IMR-90 (cell line): ENCODE measurements at regions not wholly inside any gene's neighbourhood (a gene's known extent, or its start where the extent isn't known, plus 50 kb on each side); places are given as distances from the start of the nearest gene placed in this dataset.

ENCODE experiments used
- ATAC-seq: fragments of 200-7000 bp; cut with Tn5 transposase; 2 replicates; pipeline ENCODE4 v1.9.1; 2020; ENCODE audit warnings: low read depth, mild to moderate bottlenecking, moderate library complexity
- BruUV-seq: library from RNA; stranded (reverse); fragments of 400-500 nt; replicated peaks from 2 replicates; lab custom pipeline; 2021; lab: Mats Ljungman, UMichigan
- CTCF ChIA-PET: fragments of 300-600 bp; formaldehyde crosslinking; extraction: SDS; loops from one replicate; lab custom pipeline; 2021; ENCODE audit warnings: antibody characterized with exemption; lab: Yijun Ruan, JAX
- POLR2A ChIA-PET: fragments of 300-600 bp; sonication (Branson Sonifier 250); formaldehyde crosslinking; loops from one replicate; lab custom pipeline; 2022; ENCODE audit warnings: antibody characterized with exemption; ENCODE audit not compliant: unreplicated experiment; lab: Charles Lee
- DNase-seq: peaks from one replicate; pipeline ENCODE4 v3.0.0; 2013
- H2AFZ ChIP-seq: replicated peaks from 2 replicates; pipeline ENCODE3; 2013; ENCODE audit warnings: low read length, mild to moderate bottlenecking; ENCODE audit not compliant: poor library complexity
- H2AK5ac ChIP-seq: 2 replicates; pipeline ENCODE4 v1.6.1; 2013; ENCODE audit warnings: low read depth, low read length, inconsistent platforms
- H2AK9ac ChIP-seq: replicated peaks from 2 replicates; pipeline ENCODE3; 2013; ENCODE audit warnings: mild to moderate bottlenecking, low read depth, low read length, moderate library complexity; ENCODE audit not compliant: poor library complexity
- H2BK120ac ChIP-seq: 2 replicates; pipeline ENCODE4 v1.6.1; 2013; ENCODE audit warnings: low read depth, low read length, inconsistent platforms
- H2BK15ac ChIP-seq: 3 replicates; pipeline ENCODE4 v1.6.1; 2013; ENCODE audit warnings: low read depth, low read length, inconsistent platforms
- H2BK20ac ChIP-seq: 2 replicates; pipeline ENCODE4 v1.6.1; 2013; ENCODE audit warnings: low read depth, mild to moderate bottlenecking, inconsistent platforms, low read length, moderate library complexity
- H2BK5ac ChIP-seq: 2 replicates; pipeline ENCODE4 v1.6.1; 2013; ENCODE audit warnings: mild to moderate bottlenecking, low read depth, low read length, inconsistent platforms; ENCODE audit not compliant: poor library complexity, severe bottlenecking
- H3K14ac ChIP-seq: replicated peaks from 2 replicates; pipeline ENCODE4 v1.6.1; 2013; ENCODE audit warnings: low read depth, low read length, inconsistent platforms
- H3K18ac ChIP-seq: 2 replicates; pipeline ENCODE4 v1.6.1; 2013; ENCODE audit warnings: low read depth, low read length, control low read depth
- H3K23ac ChIP-seq: 2 replicates; pipeline ENCODE4 v1.6.1; 2013; ENCODE audit warnings: low read depth, low read length, inconsistent platforms
- H3K27ac ChIP-seq: 2 replicates; pipeline ENCODE4 v1.5.1; 2013; ENCODE audit warnings: mild to moderate bottlenecking, control low read depth, low read length; ENCODE audit not compliant: insufficient read depth
- H3K27me3 ChIP-seq: 2 replicates; pipeline ENCODE4 v1.6.1; 2013; ENCODE audit warnings: low read length; ENCODE audit not compliant: control insufficient read depth, insufficient read depth
- H3K36me3 ChIP-seq: 2 replicates; pipeline ENCODE4 v1.6.1; 2013; ENCODE audit warnings: low read length, mixed read lengths; ENCODE audit not compliant: control insufficient read depth, insufficient read depth
- H3K4ac ChIP-seq: 2 replicates; pipeline ENCODE4 v1.6.1; 2013; ENCODE audit warnings: low read depth, low read length, inconsistent platforms
- H3K4me1 ChIP-seq: 2 replicates; pipeline ENCODE4 v1.6.1; 2013; ENCODE audit warnings: low read length, mixed read lengths; ENCODE audit not compliant: control insufficient read depth, insufficient read depth
- H3K4me2 ChIP-seq: 2 replicates; pipeline ENCODE4 v1.6.1; 2013; ENCODE audit warnings: low read depth, mild to moderate bottlenecking, control low read depth, low read length, moderate library complexity
- H3K4me3 ChIP-seq: 2 replicates; pipeline ENCODE4 v1.5.1; 2013; ENCODE audit warnings: low read depth, mild to moderate bottlenecking, control low read depth, low read length, moderate library complexity; ENCODE audit not compliant: insufficient read depth
- H3K56ac ChIP-seq: 2 replicates; pipeline ENCODE4 v1.6.1; 2013; ENCODE audit warnings: low read length, inconsistent platforms; ENCODE audit not compliant: insufficient read depth; ENCODE audit errors: extremely low read depth
- H3K79me1 ChIP-seq, 2 experiments: 2 replicates each; pipeline ENCODE4 v1.6.1; 2013; ENCODE audit warnings: low read length in 2 of 2, inconsistent platforms in 1 of 2, low read depth in 1 of 2
- H3K9ac ChIP-seq: 2 replicates; pipeline ENCODE4 v1.6.1; 2013; ENCODE audit warnings: low read depth, low read length, control low read depth
- H3K9me1 ChIP-seq: 2 replicates; pipeline ENCODE4 v1.6.1; 2013; ENCODE audit warnings: low read length, inconsistent platforms; ENCODE audit not compliant: insufficient read depth
- H3K9me3 ChIP-seq: 2 replicates; pipeline ENCODE4 v1.6.1; 2013; ENCODE audit warnings: low read length; ENCODE audit not compliant: control insufficient read depth, insufficient read depth
- H4K20me1 ChIP-seq: 2 replicates; pipeline ENCODE4 v1.6.1; 2013; ENCODE audit warnings: low read length, inconsistent platforms; ENCODE audit not compliant: insufficient read depth
- H4K5ac ChIP-seq: 2 replicates; pipeline ENCODE4 v1.6.1; 2013; ENCODE audit warnings: mild to moderate bottlenecking, low read depth, low read length, control low read depth
- H4K8ac ChIP-seq, 2 experiments: 2 replicates each; pipeline ENCODE4 v1.6.1; 2013; ENCODE audit warnings: low read depth in 2 of 2, low read length in 2 of 2, control low read depth in 1 of 2, inconsistent platforms in 1 of 2
- H4K91ac ChIP-seq: 2 replicates; pipeline ENCODE4 v1.6.1; 2013; ENCODE audit warnings: low read depth, low read length, inconsistent platforms; ENCODE audit not compliant: insufficient read depth
- CEBPB ChIP-seq: IDR thresholded peaks from 2 replicates; pipeline ENCODE4 v1.6.1; 2012; ENCODE audit warnings: low read depth, low read length, improper control_type of control experiment
- CHD1 ChIP-seq: IDR thresholded peaks from 2 replicates; pipeline ENCODE4 v1.6.1; 2012; ENCODE audit warnings: low read depth, low read length, improper control_type of control experiment
- CTCF ChIP-seq: conservative IDR thresholded peaks from 2 replicates; pipeline ENCODE4 v1.5.1; 2012; ENCODE audit warnings: mild to moderate bottlenecking, low read depth, low read length, improper control_type of control experiment
- ELK1 ChIP-seq: fragments of 150-350 bp; IDR thresholded peaks from 2 replicates; pipeline ENCODE4 v1.6.1; 2016; ENCODE audit warnings: low read depth, mild to moderate bottlenecking, low read length, moderate library complexity, borderline replicate concordance
- FOS ChIP-seq: fragments of 150-350 bp; IDR thresholded peaks from 2 replicates; pipeline ENCODE4 v1.6.1; 2016; ENCODE audit warnings: low read depth, low read length
- MAZ ChIP-seq: IDR thresholded peaks from 2 replicates; pipeline ENCODE4 v1.6.1; 2012; ENCODE audit warnings: low read depth, mild to moderate bottlenecking, low read length, improper control_type of control experiment, moderate library complexity, borderline replicate concordance
- MXI1 ChIP-seq: IDR thresholded peaks from 2 replicates; pipeline ENCODE4 v1.6.1; 2012; ENCODE audit warnings: low read depth, mild to moderate bottlenecking, low read length, moderate library complexity, borderline replicate concordance
- NFE2L2 ChIP-seq: fragments of 150-350 bp; IDR thresholded peaks from 2 replicates; pipeline ENCODE4 v1.6.1; 2016; ENCODE audit warnings: low read depth, mild to moderate bottlenecking, low read length
- POLR2A ChIP-seq: IDR thresholded peaks from 2 replicates; pipeline ENCODE4 v1.6.1; 2012; ENCODE audit warnings: mild to moderate bottlenecking, low read depth, low read length
- RAD21 ChIP-seq: IDR thresholded peaks from 2 replicates; pipeline ENCODE4 v1.6.1; 2012; ENCODE audit warnings: low read length, improper control_type of control experiment
- RCOR1 ChIP-seq: IDR thresholded peaks from 2 replicates; pipeline ENCODE4 v1.6.1; 2012; ENCODE audit warnings: mild to moderate bottlenecking, low read length, improper control_type of control experiment; ENCODE audit not compliant: insufficient replicate concordance
- RFX5 ChIP-seq: IDR thresholded peaks from 2 replicates; pipeline ENCODE4 v1.8.0; 2012; ENCODE audit warnings: low read depth, mild to moderate bottlenecking, low read length, moderate library complexity
- SMC3 ChIP-seq: fragments of 150-350 bp; IDR thresholded peaks from 2 replicates; pipeline ENCODE4 v1.6.1; 2016; ENCODE audit warnings: low read depth, mild to moderate bottlenecking, antibody characterized with exemption, low read length, moderate library complexity
- USF2 ChIP-seq: fragments of 150-350 bp; IDR thresholded peaks from 2 replicates; pipeline ENCODE4 v1.6.1; 2017; ENCODE audit warnings: mild to moderate bottlenecking, antibody characterized with exemption, low read length, low read depth
- dilution Hi-C: fragments of 300-500 bp; cut with HindIII; formaldehyde crosslinking; loops from one replicate; pipeline ENCODE4 v1.14.3; 2018; ENCODE audit warnings: low sequenced_read_pairs; ENCODE audit not compliant: unreplicated experiment
- in situ Hi-C: fragments of 300-500 bp; cut with MboI; formaldehyde crosslinking; loops from 3 replicates; pipeline ENCODE4 v1.14.3; 2019; ENCODE audit warnings: low sequenced_read_pairs, inconsistent platforms, mixed read lengths
- intact Hi-C: fragments of 100-400 bp; cut with micrococcal nuclease; formaldehyde crosslinking; loops from 2 replicates; pipeline ENCODE4 v1.10.0; 2022

GRCh38 chr4:157667836-157668235 is 447.3 kb downstream of the GRIA2 start:
- Histone ChIP-seq H3K4ac (no peak overlapping the region), H2BK15ac (no peak overlapping the region), H3K4me2 (no peak overlapping the region), H3K36me3 (no peaks in the 10 kb centered on the region), H4K5ac (no peak overlapping the region), H3K4me1 (no peaks in the 10 kb centered on the region), H3K9me1 (no peaks in the 10 kb centered on the region), H4K20me1 (no peaks in the 10 kb centered on the region), H2BK120ac (no peak overlapping the region), H3K4me3 (no peak overlapping the region), H3K27ac (no peak overlapping the region), H3K79me1 (no peaks in the 10 kb centered on the region), H3K27me3 (no peaks in the 10 kb centered on the region), H3K56ac (no peak overlapping the region), H3K9me3 (no peaks in the 10 kb centered on the region), H3K14ac (no peak overlapping the region), H3K9ac (no peak overlapping the region), H2BK20ac (no peak overlapping the region), H3K23ac (no peak overlapping the region), H4K8ac (no peak overlapping the region), H2AK5ac (no peak overlapping the region), H4K91ac (no peak overlapping the region), H3K18ac (no peak overlapping the region), H2AK9ac (no peak overlapping the region), H2BK5ac (no peak overlapping the region), H2AFZ (no peak overlapping the region)
- no peak for ATAC-seq
- dilution Hi-C loops = no loop called here
- BruUV-seq = no TSS peak
- CTCF ChIA-PET = no interaction called here
- DNase-seq = no peak
- POLR2A ChIA-PET = no interaction called here
- in situ Hi-C loops = no loop called here
- intact Hi-C loops = no loop called here
- TF ChIP-seq CTCF = no peak
- no peak for TF ChIP-seq FOS
- no peak for TF ChIP-seq SMC3
- TF ChIP-seq MAZ = no peak
- no peak for TF ChIP-seq RCOR1
- TF ChIP-seq ELK1 = no peak
- TF ChIP-seq NFE2L2 = no peak
- no peak for TF ChIP-seq USF2
- TF ChIP-seq CEBPB = no peak
- no peak for TF ChIP-seq MXI1
- no peak for TF ChIP-seq RAD21
- no peak for TF ChIP-seq CHD1
- TF ChIP-seq RFX5 = no peak
- TF ChIP-seq POLR2A = no peak
